ENCODE measurements at regions not wholly inside any gene's neighbourhood (a gene's known extent, or its start where the extent isn't known, plus 50 kb on each side); places are given as distances from the start of the nearest gene placed in this dataset.

DNA sequence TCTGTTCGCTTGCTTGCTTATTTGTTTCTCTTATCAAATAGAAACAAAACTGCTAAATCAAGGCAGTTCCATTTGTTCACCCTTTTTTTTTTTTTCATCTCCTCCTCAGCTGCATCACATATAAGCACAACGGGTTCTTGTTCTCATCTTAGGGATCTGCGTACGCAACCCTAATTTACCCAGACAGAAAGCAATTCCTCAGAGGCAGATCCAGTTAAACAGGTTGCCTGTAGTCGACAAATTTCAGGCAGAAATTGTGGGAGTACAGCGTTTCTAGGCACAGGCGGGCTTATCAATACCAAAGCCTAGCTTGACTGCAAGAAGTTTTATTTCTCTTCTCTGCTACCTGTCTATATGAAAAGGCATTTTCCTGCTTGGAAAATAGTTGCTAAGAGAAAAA, 565.4 kb downstream of the NXPH1 start:
- 10 to 13% methylated on average over 7 of the region's 7 CpGs for WGBS, 2 donors
- H3K9me3 ChIP-seq = no peaks in the 10 kb centered on the region
- intact Hi-C loops (cut with DNase I) = no loop called here
- no peaks in the 10 kb centered on the region for H3K4me1 ChIP-seq
- no peaks in the 10 kb centered on the region for H3K36me3 ChIP-seq (replicated peaks in 1 of 2; ENCODE audit: insufficient read depth in 1 of 2, low read depth in 2 of 2)
- no peak overlapping the region for H3K27ac ChIP-seq
- no peaks in the 10 kb centered on the region for H3K27me3 ChIP-seq
- no peak for ATAC-seq
- H3K4me3 ChIP-seq = no peak overlapping the region
- no peak for DNase-seq
- no peak for TF ChIP-seq POLR2A (IDR thresholded peaks at IDR 0.05)
- TF ChIP-seq, protein P1, sequence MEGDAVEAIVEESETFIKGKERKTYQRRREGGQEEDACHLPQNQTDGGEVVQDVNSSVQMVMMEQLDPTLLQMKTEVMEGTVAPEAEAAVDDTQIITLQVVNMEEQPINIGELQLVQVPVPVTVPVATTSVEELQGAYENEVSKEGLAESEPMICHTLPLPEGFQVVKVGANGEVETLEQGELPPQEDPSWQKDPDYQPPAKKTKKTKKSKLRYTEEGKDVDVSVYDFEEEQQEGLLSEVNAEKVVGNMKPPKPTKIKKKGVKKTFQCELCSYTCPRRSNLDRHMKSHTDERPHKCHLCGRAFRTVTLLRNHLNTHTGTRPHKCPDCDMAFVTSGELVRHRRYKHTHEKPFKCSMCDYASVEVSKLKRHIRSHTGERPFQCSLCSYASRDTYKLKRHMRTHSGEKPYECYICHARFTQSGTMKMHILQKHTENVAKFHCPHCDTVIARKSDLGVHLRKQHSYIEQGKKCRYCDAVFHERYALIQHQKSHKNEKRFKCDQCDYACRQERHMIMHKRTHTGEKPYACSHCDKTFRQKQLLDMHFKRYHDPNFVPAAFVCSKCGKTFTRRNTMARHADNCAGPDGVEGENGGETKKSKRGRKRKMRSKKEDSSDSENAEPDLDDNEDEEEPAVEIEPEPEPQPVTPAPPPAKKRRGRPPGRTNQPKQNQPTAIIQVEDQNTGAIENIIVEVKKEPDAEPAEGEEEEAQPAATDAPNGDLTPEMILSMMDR (IDR thresholded peaks at IDR 0.05) = no peak

DNA sequence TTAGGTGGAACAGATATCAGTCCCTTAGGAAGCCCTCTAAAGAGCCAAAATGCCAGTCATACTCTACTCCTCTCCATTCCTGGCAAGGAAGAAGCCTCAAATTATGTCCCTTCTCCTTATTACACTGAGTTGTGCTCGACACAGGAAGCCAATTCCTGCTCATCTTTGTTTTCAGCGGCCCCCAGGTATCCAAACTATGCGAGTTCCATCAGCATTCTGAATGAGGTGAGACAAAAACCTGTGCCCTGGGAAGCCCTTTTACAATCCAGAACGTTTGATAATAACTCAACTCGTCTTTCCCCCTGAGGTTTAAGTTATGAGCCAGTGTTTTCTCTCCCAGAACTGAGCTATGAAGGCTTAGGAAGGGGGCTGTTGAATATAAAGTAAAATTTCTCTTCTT, 580.5 kb downstream of the NXPH1 start:
- H3K27ac ChIP-seq = no peak overlapping the region
- DNase-seq = no peak
- H3K4me3 ChIP-seq = no peak overlapping the region
- intact Hi-C loops (cut with DNase I) = no loop called here
- 17 to 22% methylated on average over 5 of the region's 5 CpGs for WGBS, 2 donors
- no peaks in the 10 kb centered on the region for H3K9me3 ChIP-seq
- no peaks in the 10 kb centered on the region for H3K27me3 ChIP-seq
- ATAC-seq = no peak
- TF ChIP-seq POLR2A (IDR thresholded peaks at IDR 0.05) = no peak
- TF ChIP-seq, protein P1 (IDR thresholded peaks at IDR 0.05) = no peak
- H3K4me1 ChIP-seq = no peaks in the 10 kb centered on the region
- H3K36me3 ChIP-seq (replicated peaks in 1 of 2; ENCODE audit: insufficient read depth in 1 of 2, low read depth in 2 of 2) = no peaks in the 10 kb centered on the region

DNA sequence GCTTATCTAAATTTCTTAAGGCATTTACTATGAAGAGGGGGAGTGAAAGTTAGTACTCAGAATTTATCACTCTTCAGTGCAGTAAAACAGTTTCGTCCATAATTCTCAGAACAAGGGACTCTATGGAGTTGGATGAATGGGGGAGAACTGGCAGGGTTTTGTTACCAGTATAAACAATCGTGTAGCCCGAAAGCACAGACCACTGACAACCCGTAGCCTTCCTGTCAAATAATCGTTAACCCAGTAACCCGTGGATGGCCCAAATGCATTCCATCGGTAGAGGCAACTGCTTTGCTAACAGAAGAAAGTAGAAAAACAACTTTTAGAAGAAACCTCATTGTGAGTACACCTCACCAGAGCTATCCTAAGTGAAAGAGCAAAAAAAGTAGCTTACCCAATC, 583.9 kb downstream of the NXPH1 start:
- Histone ChIP-seq H3K27me3 (no peaks in the 10 kb centered on the region), H3K4me3 (no peak overlapping the region), H3K27ac (no peak overlapping the region), H3K36me3 (replicated peaks in 1 of 2; ENCODE audit: insufficient read depth in 1 of 2, low read depth in 2 of 2) (no peaks in the 10 kb centered on the region), H3K4me1 (no peaks in the 10 kb centered on the region), H3K9me3 (no peaks in the 10 kb centered on the region)
- intact Hi-C loops (cut with DNase I) = no loop called here
- TF ChIP-seq, protein P1 (IDR thresholded peaks at IDR 0.05) = no peak
- no peak for TF ChIP-seq POLR2A (IDR thresholded peaks at IDR 0.05)
- ATAC-seq (no peak), DNase-seq (no peak)
- 68 to 73% methylated on average over 7 of the region's 7 CpGs for WGBS, 2 donors

DNA sequence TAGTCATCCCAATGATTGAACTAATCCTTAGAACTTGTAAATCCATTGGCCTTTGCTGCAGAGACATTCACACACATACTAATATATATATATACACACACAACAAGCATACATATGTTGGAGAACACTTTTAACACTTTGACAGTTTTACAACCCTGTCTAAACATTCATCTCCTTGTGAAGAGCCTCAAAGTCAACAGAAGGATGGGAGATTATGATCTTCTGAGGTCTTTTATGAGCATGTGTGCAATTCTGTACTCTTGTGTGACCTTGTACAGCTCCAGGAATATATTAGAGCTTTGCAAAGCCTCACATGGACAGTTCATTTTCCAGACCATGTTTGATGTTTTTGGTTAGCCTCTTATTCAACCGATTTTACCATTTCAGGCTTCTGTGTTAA, 589.0 kb downstream of the NXPH1 start:
- ATAC-seq = no peak
- no peak overlapping the region for H3K4me3 ChIP-seq
- intact Hi-C loops (cut with DNase I) = no loop called here

More for the DNA sequence above, 589.0 kb downstream of the NXPH1 start:
- WGBS, 2 donors = 58 to 68% methylated on average over 1 of the region's 1 CpG
- Histone ChIP-seq H3K27ac (no peak overlapping the region), H3K9me3 (no peaks in the 10 kb centered on the region), H3K36me3 (replicated peaks in 1 of 2; ENCODE audit: insufficient read depth in 1 of 2, low read depth in 2 of 2) (no peaks in the 10 kb centered on the region), H3K4me1 (no peaks in the 10 kb centered on the region), H3K27me3 (no peaks in the 10 kb centered on the region)
- TF ChIP-seq, protein P1 (IDR thresholded peaks at IDR 0.05) = no peak
- TF ChIP-seq POLR2A (IDR thresholded peaks at IDR 0.05) = no peak
- DNase-seq = no peak
